ENCODE measurements at regions not wholly inside any gene's neighbourhood (a gene's known extent, or its start where the extent isn't known, plus 50 kb on each side); places are given as distances from the start of the nearest gene placed in this dataset.

GRCh38 chr18:43863180-43863579 lies 585.9 kb upstream of the SYT4 start:
- TF ChIP-seq CTCF (IDR thresholded peaks at IDR 0.05; ENCODE audit: borderline replicate concordance, control extremely low read depth, extremely low read depth, insufficient read depth, missing control alignments) = no peak
- no peak for DNase-seq (ENCODE audit: low spot score)
- in situ Hi-C loops (cut with MboI; ENCODE audit: low sequenced_read_pairs, unreplicated experiment) = no loop called here

GRCh38 chr18:43866696-43867095 lies 589.4 kb upstream of the SYT4 start:
- TF ChIP-seq CTCF (IDR thresholded peaks at IDR 0.05; ENCODE audit: borderline replicate concordance, control extremely low read depth, extremely low read depth, insufficient read depth, missing control alignments) = no peak
- DNase-seq (ENCODE audit: low spot score) = no peak
- in situ Hi-C loops (cut with MboI; ENCODE audit: low sequenced_read_pairs, unreplicated experiment) = no loop called here

- no peak for DNase-seq (ENCODE audit: low spot score)
- in situ Hi-C loops (cut with MboI; ENCODE audit: low sequenced_read_pairs, unreplicated experiment) = no loop called here
- TF ChIP-seq CTCF (IDR thresholded peaks at IDR 0.05; ENCODE audit: borderline replicate concordance, control extremely low read depth, extremely low read depth, insufficient read depth, missing control alignments) = no peak
Measured at GRCh38 chr18:43868497-43868995, 591.3 kb upstream of the SYT4 start.

- DNase-seq (ENCODE audit: low spot score) = no peak
- in situ Hi-C loops (cut with MboI; ENCODE audit: low sequenced_read_pairs, unreplicated experiment) = no loop called here
- no peak for TF ChIP-seq CTCF (IDR thresholded peaks at IDR 0.05; ENCODE audit: borderline replicate concordance, control extremely low read depth, extremely low read depth, insufficient read depth, missing control alignments)
Measured at GRCh38 chr18:43869451-43870008, 592.2 kb upstream of the SYT4 start.

GRCh38 chr18:43870626-43871025 lies 593.3 kb upstream of the SYT4 start:
- TF ChIP-seq CTCF (IDR thresholded peaks at IDR 0.05; ENCODE audit: borderline replicate concordance, control extremely low read depth, extremely low read depth, insufficient read depth, missing control alignments) = no peak
- DNase-seq (ENCODE audit: low spot score) = no peak
- in situ Hi-C loops (cut with MboI; ENCODE audit: low sequenced_read_pairs, unreplicated experiment) = no loop called here

- in situ Hi-C loops (cut with MboI; ENCODE audit: low sequenced_read_pairs, unreplicated experiment) = no loop called here
- no peak for DNase-seq (ENCODE audit: low spot score)
- no peak for TF ChIP-seq CTCF (IDR thresholded peaks at IDR 0.05; ENCODE audit: borderline replicate concordance, control extremely low read depth, extremely low read depth, insufficient read depth, missing control alignments)
Measured at GRCh38 chr18:43875511-43875910, 598.2 kb upstream of the SYT4 start.
